NCI-H1105 (cell line): ENCODE measurements at regions not wholly inside any gene's neighbourhood (a gene's known extent, or its start where the extent isn't known, plus 50 kb on each side); places are given as distances from the start of the nearest gene placed in this dataset.

Experiments
- DNase-seq: peaks from one replicate; lab custom pipeline; 2025; lab: John Stamatoyannopoulos, UW

GRCh38 chr10:107715565-107715964 is 551.1 kb upstream of the SORCS1 start:
- no peak for DNase-seq

GRCh38 chr10:107708981-107709380 is 544.5 kb upstream of the SORCS1 start:
- no peak for DNase-seq

- no peak for DNase-seq
Measured at GRCh38 chr10:107706096-107706725, 541.7 kb upstream of the SORCS1 start.

- DNase-seq: no peak
Measured at GRCh38 chr10:107701943-107702342, 537.4 kb upstream of the SORCS1 start.

GRCh38 chr10:107692072-107692471 is 527.6 kb upstream of the SORCS1 start:
- DNase-seq: no peak

- DNase-seq: no peak
Measured at GRCh38 chr10:107689323-107689722, 524.8 kb upstream of the SORCS1 start.

GRCh38 chr10:107687701-107688100 is 523.2 kb upstream of the SORCS1 start:
- DNase-seq: no peak

- no peak for DNase-seq
Measured at GRCh38 chr10:107686095-107686494, 521.6 kb upstream of the SORCS1 start.

GRCh38 chr10:107671960-107672359 is 507.5 kb upstream of the SORCS1 start:
- DNase-seq: no peak

GRCh38 chr10:107666214-107666613 is 501.7 kb upstream of the SORCS1 start:
- no peak for DNase-seq

- no peak for DNase-seq
Measured at GRCh38 chr10:107665459-107665858, 501.0 kb upstream of the SORCS1 start.

- no peak for DNase-seq
Measured at GRCh38 chr10:107657851-107658250, 493.3 kb upstream of the SORCS1 start.

- no peak for DNase-seq
Measured at GRCh38 chr10:107656932-107657331, 492.4 kb upstream of the SORCS1 start.

GRCh38 chr10:107653832-107654287 is 489.4 kb upstream of the SORCS1 start:
- no peak for DNase-seq

- DNase-seq: no peak
Measured at GRCh38 chr10:107650939-107651338, 486.4 kb upstream of the SORCS1 start.

GRCh38 chr10:107649249-107649648 is 484.7 kb upstream of the SORCS1 start:
- no peak for DNase-seq

- no peak for DNase-seq
Measured at GRCh38 chr10:107647462-107647861, 483.0 kb upstream of the SORCS1 start.

GRCh38 chr10:107631876-107632275 is 467.4 kb upstream of the SORCS1 start:
- no peak for DNase-seq

GRCh38 chr10:107626862-107627261 is 462.4 kb upstream of the SORCS1 start:
- DNase-seq: no peak

GRCh38 chr10:107623292-107623691 is 458.8 kb upstream of the SORCS1 start:
- no peak for DNase-seq

GRCh38 chr10:107619139-107619538 is 454.6 kb upstream of the SORCS1 start:
- no peak for DNase-seq

GRCh38 chr10:107618504-107618994 is 454.0 kb upstream of the SORCS1 start:
- DNase-seq: no peak

GRCh38 chr10:107616463-107617410 is 452.2 kb upstream of the SORCS1 start:
- no peak for DNase-seq
